HG03432 (cell line): ENCODE measurements at regions not wholly inside any gene's neighbourhood (a gene's known extent, or its start where the extent isn't known, plus 50 kb on each side); places are given as distances from the start of the nearest gene placed in this dataset.
"Not testable (repeated sequence)": the region's sequence is repeated elsewhere in the genome, so short reads cannot be mapped to it uniquely, and the experiment has no call there.

ENCODE experiments used
- ATAC-seq: cut with Tn5 transposase; IDR thresholded peaks from one replicate; pipeline ENCODE4 v1.9.1; 2021; ENCODE audit warnings: mild to moderate bottlenecking, moderate library complexity; ENCODE audit not compliant: unreplicated experiment

GRCh38 chr6:159594750-159595117 lies 98.3 kb downstream of the SOD2 start:
- no peak for ATAC-seq

- no peak for ATAC-seq
Measured at GRCh38 chr6:159594106-159594749, 98.8 kb downstream of the SOD2 start.

- ATAC-seq: no peak
Measured at GRCh38 chr6:159590835-159591234, 102.2 kb downstream of the SOD2 start.

- ATAC-seq: no peak
Measured at GRCh38 chr6:159586684-159587083, 106.4 kb downstream of the SOD2 start.

GRCh38 chr6:159582736-159583135 lies 110.3 kb downstream of the SOD2 start:
- ATAC-seq: no peak

- no peak for ATAC-seq
Measured at GRCh38 chr6:159578629-159579028, 114.4 kb downstream of the SOD2 start.

GRCh38 chr6:159577564-159577963 lies 115.5 kb downstream of the SOD2 start:
- ATAC-seq: no peak

GRCh38 chr6:159572439-159573110 lies 120.5 kb downstream of the SOD2 start:
- ATAC-seq: no peak

GRCh38 chr6:159565181-159565710 lies 127.8 kb downstream of the SOD2 start:
- no peak for ATAC-seq

- ATAC-seq: no peak
Measured at GRCh38 chr6:159564456-159564855, 128.6 kb downstream of the SOD2 start.

GRCh38 chr6:159557031-159557430 lies 136.0 kb downstream of the SOD2 start:
- ATAC-seq: no peak

GRCh38 chr6:159555082-159555875 lies 137.8 kb downstream of the SOD2 start:
- ATAC-seq: no peak

- no peak for ATAC-seq
Measured at GRCh38 chr6:159541296-159541695, 151.7 kb downstream of the SOD2 start.

GRCh38 chr6:159540883-159541282 lies 152.2 kb downstream of the SOD2 start:
- no peak for ATAC-seq

GRCh38 chr6:159540152-159540551 lies 152.9 kb downstream of the SOD2 start:
- ATAC-seq: no peak

- ATAC-seq: not testable (repeated sequence)
Measured at GRCh38 chr6:159538031-159538430, 155.0 kb downstream of the SOD2 start.

GRCh38 chr6:159535656-159536350 lies 157.2 kb downstream of the SOD2 start:
- ATAC-seq: no peak

GRCh38 chr6:159533568-159533967 lies 159.5 kb downstream of the SOD2 start:
- no peak for ATAC-seq

GRCh38 chr6:159533016-159533415 lies 160.0 kb downstream of the SOD2 start:
- ATAC-seq: no peak

- no peak for ATAC-seq
Measured at GRCh38 chr6:159532155-159532554, 160.9 kb downstream of the SOD2 start.

- ATAC-seq: no peak
Measured at GRCh38 chr6:159529934-159530333, 163.1 kb downstream of the SOD2 start.
